ENCODE measurements at regions not wholly inside any gene's neighbourhood (a gene's known extent, or its start where the extent isn't known, plus 50 kb on each side); places are given as distances from the start of the nearest gene placed in this dataset.

DNA sequence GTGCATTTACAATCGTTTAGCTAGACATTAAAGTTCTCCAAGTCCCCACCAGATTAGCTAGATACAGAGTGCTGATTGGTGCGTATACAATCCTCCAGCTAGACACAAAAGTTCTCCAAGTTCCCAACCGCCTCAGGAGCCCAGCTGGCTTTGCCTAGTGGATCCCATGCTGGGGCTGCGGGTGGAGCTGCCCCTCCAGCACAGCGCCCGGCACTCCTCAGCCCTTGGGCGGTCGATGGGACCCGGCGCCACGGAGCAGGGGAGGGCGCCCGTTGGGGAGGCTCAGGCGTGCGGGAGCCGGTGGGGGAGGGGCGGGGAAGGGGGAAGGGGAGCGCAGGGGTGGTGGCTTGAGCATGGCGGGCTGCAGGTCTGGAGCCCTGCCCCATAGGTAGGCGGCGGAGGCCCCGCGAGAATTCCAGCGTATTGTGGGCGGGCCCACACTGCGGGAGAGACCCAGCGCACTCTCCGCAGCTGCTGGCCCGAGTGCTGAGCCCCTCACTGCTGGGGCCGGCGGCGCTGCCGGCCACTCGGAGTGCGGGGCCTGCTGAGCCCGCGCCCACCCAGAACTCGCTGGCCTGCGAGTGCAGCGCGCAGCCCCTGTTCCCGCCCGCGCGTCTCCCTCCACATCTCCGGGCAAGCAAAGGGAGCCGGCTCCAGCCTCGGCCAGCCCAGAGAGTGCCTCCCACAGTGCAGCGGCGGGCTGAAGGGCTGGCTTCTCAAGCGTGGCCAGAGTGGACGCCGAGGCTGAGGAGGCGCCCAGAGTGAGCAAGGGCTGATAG is 907.5 kb downstream of the CDH8 start:
- TF ChIP-seq EZH2 (IDR thresholded peaks at IDR 0.05; ENCODE audit: insufficient read depth, poor library complexity, severe bottlenecking) (no peak), EZH2phosphoT487 (IDR thresholded peaks at IDR 0.05; ENCODE audit: insufficient read depth, low read depth) (no peak)
